Ramos (cell line): ENCODE measurements at regions not wholly inside any gene's neighbourhood (a gene's known extent, or its start where the extent isn't known, plus 50 kb on each side); places are given as distances from the start of the nearest gene placed in this dataset.

Experiments used
- in situ Hi-C: fragments of 300-500 bp; cut with MboI; formaldehyde crosslinking; loops from one replicate; pipeline ENCODE4 v1.14.3; 2022; ENCODE audit warnings: low sequenced_read_pairs; ENCODE audit not compliant: unreplicated experiment

GRCh38 chr2:120678251-120678650 is 57.4 kb upstream of the GLI2 start:
- in situ Hi-C loops = loop anchor here (25.0 kb wide), 1 partner anchor 966 kb away; no protein-coding TSS in a partner anchor

- in situ Hi-C loops = loop anchor here (25.0 kb wide), 1 partner anchor 967 kb away; no protein-coding TSS in a partner anchor
Observed at GRCh38 chr2:120678926-120679325, 56.7 kb upstream of the GLI2 start.

- in situ Hi-C loops = loop anchor here (25.0 kb wide), 1 partner anchor 967 kb away; no protein-coding TSS in a partner anchor
Observed at GRCh38 chr2:120679526-120679925, 56.1 kb upstream of the GLI2 start.

GRCh38 chr2:120680136-120680761 is 55.4 kb upstream of the GLI2 start:
- in situ Hi-C loops = loop anchor here (25.0 kb wide), 1 partner anchor 968 kb away; no protein-coding TSS in a partner anchor

- in situ Hi-C loops = loop anchor here (25.0 kb wide), 1 partner anchor 969 kb away; no protein-coding TSS in a partner anchor
Observed at GRCh38 chr2:120681181-120681580, 54.5 kb upstream of the GLI2 start.

- in situ Hi-C loops = loop anchor here (25.0 kb wide), 1 partner anchor 969 kb away; no protein-coding TSS in a partner anchor
Observed at GRCh38 chr2:120681696-120682288, 53.9 kb upstream of the GLI2 start.

GRCh38 chr2:120682654-120683053 is 53.0 kb upstream of the GLI2 start:
- in situ Hi-C loops = loop anchor here (25.0 kb wide), 1 partner anchor 970 kb away; no protein-coding TSS in a partner anchor

GRCh38 chr2:120683081-120683480 is 52.6 kb upstream of the GLI2 start:
- in situ Hi-C loops = loop anchor here (25.0 kb wide), 1 partner anchor 971 kb away; no protein-coding TSS in a partner anchor

- in situ Hi-C loops = loop anchor here (25.0 kb wide), 1 partner anchor 971 kb away; no protein-coding TSS in a partner anchor
Observed at GRCh38 chr2:120683701-120684100, 52.0 kb upstream of the GLI2 start.

- in situ Hi-C loops = loop anchor here (25.0 kb wide), 1 partner anchor 972 kb away; no protein-coding TSS in a partner anchor
Observed at GRCh38 chr2:120684289-120685065, 51.2 kb upstream of the GLI2 start.

GRCh38 chr2:120685066-120685973 is 50.3 kb upstream of the GLI2 start:
- in situ Hi-C loops = loop anchor here (25.0 kb wide), 1 partner anchor 973 kb away; no protein-coding TSS in a partner anchor
